Natural killer cell (primary cell): ENCODE measurements at regions not wholly inside any gene's neighbourhood (a gene's known extent, or its start where the extent isn't known, plus 50 kb on each side); places are given as distances from the start of the nearest gene placed in this dataset.

Experiments
- ATAC-seq, 3 donors: fragments of 150-1000 bp in 2 of 3; fragments of 200-7000 bp in 1 of 3; cut with Tn5 transposase; 1 replicate in 1 of 3; 2 replicates in 2 of 3; pipeline ENCODE4 v1.10.0; 2021; ENCODE audit warnings: mild to moderate bottlenecking in 2 of 3, moderate library complexity in 2 of 3
- DNase-seq, 2 donors: peaks; one replicate each; pipeline versions ENCODE4 v3.0.0 to v3.0.0-alpha.2; 2013 to 2021; ENCODE audit warnings: mixed read lengths in 1 of 2
- H3K27ac ChIP-seq: one replicate; pipeline ENCODE4 v1.5.1; 2013; ENCODE audit warnings: mild to moderate bottlenecking, low read length
- H3K27me3 ChIP-seq: one replicate; pipeline ENCODE4 v1.6.1; 2013; ENCODE audit warnings: low read length; ENCODE audit not compliant: control insufficient read depth, insufficient read depth
- H3K36me3 ChIP-seq: one replicate; pipeline ENCODE4 v1.6.1; 2013; ENCODE audit warnings: low read length; ENCODE audit not compliant: control insufficient read depth, insufficient read depth
- H3K4me1 ChIP-seq: one replicate; pipeline ENCODE4 v1.6.1; 2013; ENCODE audit warnings: low read length; ENCODE audit not compliant: control insufficient read depth, insufficient read depth
- H3K4me3 ChIP-seq: one replicate; pipeline ENCODE4 v1.5.1; 2013; ENCODE audit warnings: low read length
- H3K9me3 ChIP-seq: one replicate; pipeline ENCODE4 v1.6.1; 2013; ENCODE audit warnings: low read length; ENCODE audit not compliant: control insufficient read depth, insufficient read depth
- H3K27ac Mint-ChIP-seq, 2 donors: one replicate each; pipeline ENCODE4 v1.8.0; 2022; ENCODE audit warnings: mild to moderate bottlenecking in 2 of 2, mixed read lengths in 2 of 2, moderate library complexity in 1 of 2
- H3K27me3 Mint-ChIP-seq, 2 donors: one replicate each; pipeline ENCODE4 v1.8.0; 2022; ENCODE audit warnings: low read depth in 2 of 2, mixed read lengths in 2 of 2
- H3K36me3 Mint-ChIP-seq: one replicate; pipeline ENCODE4 v1.8.0; 2022; ENCODE audit warnings: mixed read lengths
- H3K4me1 Mint-ChIP-seq, 2 donors: one replicate each; pipeline ENCODE4 v1.8.0; 2022; ENCODE audit warnings: mixed read lengths in 2 of 2
- H3K4me3 Mint-ChIP-seq: one replicate; pipeline ENCODE4 v1.8.0; 2022; ENCODE audit warnings: mild to moderate bottlenecking, moderate library complexity, mixed read lengths
- H3K9me3 Mint-ChIP-seq, 2 donors: one replicate each; pipeline ENCODE4 v1.8.0; 2022; ENCODE audit warnings: mixed read lengths in 2 of 2
- WGBS: methylation state at CpG from one replicate; pipeline ENCODE4 v1.1.7; 2013; ENCODE audit warnings: missing lambda C conversion rate; ENCODE audit not compliant: insufficient coverage; 5-methylcytosine and 5-hydroxymethylcytosine counted together
- intact Hi-C: fragments of 100-400 bp; cut with micrococcal nuclease; formaldehyde crosslinking; loops from one replicate; pipeline ENCODE4 v1.14.2; 2022
- TF ChIP-seq, protein P1 (sequence below): fragments of 200-600 bp; IDR thresholded peaks from one replicate; pipeline ENCODE4 v1.8.0; 2022; ENCODE audit warnings: antibody characterized with exemption

DNA sequence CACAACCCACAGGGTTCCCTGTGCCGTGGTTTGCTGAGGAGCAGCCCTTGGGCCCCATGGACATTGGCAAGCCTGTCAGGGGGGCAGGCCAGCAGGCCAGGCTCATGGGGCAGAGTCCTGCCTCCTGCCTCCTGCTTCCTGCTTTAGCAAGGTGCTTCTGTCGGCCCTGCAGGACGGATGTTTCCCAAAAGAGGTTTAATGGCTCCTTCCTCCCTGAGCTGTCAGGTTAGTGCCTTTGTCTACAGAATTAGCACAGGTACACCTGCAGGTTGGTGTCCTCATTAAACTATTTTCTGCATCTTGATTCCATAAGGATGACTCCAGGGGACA, 152.3 kb downstream of the TTC32 start:
- Mint-ChIP-seq H3K36me3 (no peaks in the 10 kb centered on the region), H3K27ac (no peak overlapping the region), H3K4me1 (no peaks in the 10 kb centered on the region), H3K27me3 (peaks cover 5 to 6% of the 10 kb centered on the region in 2 donors), H3K4me3 (no peak overlapping the region), H3K9me3 (no peaks in the 10 kb centered on the region)
- H3K4me1 ChIP-seq = no peaks in the 10 kb centered on the region
- WGBS = 84% methylated on average over 3 of the region's 3 CpGs
- no peaks in the 10 kb centered on the region for H3K27me3 ChIP-seq
- intact Hi-C loops = no loop called here
- ATAC-seq (no peak), DNase-seq (no peak)
- H3K36me3 ChIP-seq = no peaks in the 10 kb centered on the region
- H3K27ac ChIP-seq = no peak overlapping the region
- H3K9me3 ChIP-seq = no peaks in the 10 kb centered on the region
- TF ChIP-seq, protein P1, sequence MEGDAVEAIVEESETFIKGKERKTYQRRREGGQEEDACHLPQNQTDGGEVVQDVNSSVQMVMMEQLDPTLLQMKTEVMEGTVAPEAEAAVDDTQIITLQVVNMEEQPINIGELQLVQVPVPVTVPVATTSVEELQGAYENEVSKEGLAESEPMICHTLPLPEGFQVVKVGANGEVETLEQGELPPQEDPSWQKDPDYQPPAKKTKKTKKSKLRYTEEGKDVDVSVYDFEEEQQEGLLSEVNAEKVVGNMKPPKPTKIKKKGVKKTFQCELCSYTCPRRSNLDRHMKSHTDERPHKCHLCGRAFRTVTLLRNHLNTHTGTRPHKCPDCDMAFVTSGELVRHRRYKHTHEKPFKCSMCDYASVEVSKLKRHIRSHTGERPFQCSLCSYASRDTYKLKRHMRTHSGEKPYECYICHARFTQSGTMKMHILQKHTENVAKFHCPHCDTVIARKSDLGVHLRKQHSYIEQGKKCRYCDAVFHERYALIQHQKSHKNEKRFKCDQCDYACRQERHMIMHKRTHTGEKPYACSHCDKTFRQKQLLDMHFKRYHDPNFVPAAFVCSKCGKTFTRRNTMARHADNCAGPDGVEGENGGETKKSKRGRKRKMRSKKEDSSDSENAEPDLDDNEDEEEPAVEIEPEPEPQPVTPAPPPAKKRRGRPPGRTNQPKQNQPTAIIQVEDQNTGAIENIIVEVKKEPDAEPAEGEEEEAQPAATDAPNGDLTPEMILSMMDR = no peak
- H3K4me3 ChIP-seq = no peak overlapping the region

DNA sequence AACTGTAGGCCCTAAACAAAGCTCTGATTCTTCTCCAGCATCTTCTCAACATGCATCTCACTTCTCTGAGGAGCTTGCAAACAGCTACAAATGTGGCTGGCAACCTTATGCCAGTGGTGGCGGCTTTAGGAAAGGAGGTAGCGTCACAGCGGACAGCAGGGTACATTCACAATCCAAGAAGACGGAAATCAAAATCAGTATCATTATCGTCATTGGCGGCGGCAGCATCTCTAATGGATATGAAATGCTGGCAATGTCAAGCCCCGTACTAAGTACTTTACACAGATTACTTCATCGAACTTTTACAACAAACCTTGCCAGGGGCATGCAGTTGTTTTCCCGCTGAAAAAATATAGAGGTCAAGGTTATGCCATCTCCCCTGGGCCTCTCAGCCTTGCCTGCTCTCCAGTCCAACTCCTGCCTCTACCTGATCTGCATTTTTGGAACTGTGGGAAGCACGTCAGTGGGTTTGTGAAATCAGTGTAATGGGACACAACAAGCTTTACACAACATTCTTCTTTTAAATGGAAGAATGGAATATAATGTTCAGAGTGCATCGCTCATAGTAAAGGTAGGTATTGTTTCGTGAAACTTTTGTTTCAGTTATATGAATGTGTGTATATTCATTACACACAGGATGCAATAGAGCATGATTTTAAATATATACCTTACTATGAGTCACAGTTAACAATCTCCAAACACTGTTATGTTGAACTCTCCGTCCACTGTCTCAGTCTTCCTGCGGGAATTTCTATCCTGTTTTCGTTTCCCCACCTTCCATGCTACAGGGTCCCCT, 152.9 kb downstream of the TTC32 start:
- Mint-ChIP-seq H3K4me1 (no peaks in the 10 kb centered on the region), H3K36me3 (no peaks in the 10 kb centered on the region), H3K27ac (no peak overlapping the region), H3K27me3 (peaks cover 5 to 6% of the 10 kb centered on the region in 2 donors), H3K4me3 (no peak overlapping the region), H3K9me3 (no peaks in the 10 kb centered on the region)
- ATAC-seq (no peak), DNase-seq (no peak)
- intact Hi-C loops = no loop called here
- WGBS = 86% methylated on average over 13 of the region's 16 CpGs
- no peak overlapping the region for H3K4me3 ChIP-seq
- TF ChIP-seq, protein P1 = no peak
- H3K9me3 ChIP-seq = no peaks in the 10 kb centered on the region
- H3K36me3 ChIP-seq = no peaks in the 10 kb centered on the region
- H3K27me3 ChIP-seq = no peaks in the 10 kb centered on the region
- no peaks in the 10 kb centered on the region for H3K4me1 ChIP-seq
- H3K27ac ChIP-seq = no peak overlapping the region

DNA sequence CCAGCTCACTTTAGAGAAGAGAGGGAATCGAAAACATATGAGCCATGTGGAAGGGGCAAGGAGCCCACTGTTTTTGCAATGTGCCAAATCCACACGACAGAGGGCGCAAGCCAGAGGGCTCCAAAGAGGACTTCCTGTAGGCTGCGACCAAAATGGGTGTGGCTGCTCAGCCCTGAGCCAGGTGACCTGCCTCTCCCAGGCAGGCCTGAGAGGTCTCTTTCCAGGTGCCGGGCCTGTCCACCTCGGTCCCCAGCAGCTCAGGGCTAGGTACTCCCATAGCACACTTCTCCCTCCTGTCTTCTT, 153.8 kb downstream of the TTC32 start:
- Histone ChIP-seq H3K27ac (no peak overlapping the region), H3K36me3 (no peaks in the 10 kb centered on the region), H3K4me3 (no peak overlapping the region), H3K9me3 (no peaks in the 10 kb centered on the region), H3K27me3 (no peaks in the 10 kb centered on the region), H3K4me1 (no peaks in the 10 kb centered on the region)
- no peaks in the 10 kb centered on the region for H3K4me1 Mint-ChIP-seq
- peaks cover 5 to 6% of the 10 kb centered on the region in 2 donors for H3K27me3 Mint-ChIP-seq
- no peaks in the 10 kb centered on the region for H3K9me3 Mint-ChIP-seq
- no peak overlapping the region for H3K4me3 Mint-ChIP-seq
- DNase-seq (no peak), ATAC-seq (no peak)
- no peaks in the 10 kb centered on the region for H3K36me3 Mint-ChIP-seq
- intact Hi-C loops = no loop called here
- TF ChIP-seq, protein P1 = no peak
- no peak overlapping the region for H3K27ac Mint-ChIP-seq
- WGBS = 80% methylated on average over 4 of the region's 6 CpGs
